Stimulated activated memory B cell treated with anti-CD40 and anti-IgM and Interleukin-4, amounts not matched to agents 10 μg/mL and 1 μg/mL and 100 μg/mL, for 72 hours (primary cell): ENCODE measurements at regions not wholly inside any gene's neighbourhood (a gene's known extent, or its start where the extent isn't known, plus 50 kb on each side); places are given as distances from the start of the nearest gene placed in this dataset.

Experiments
- ATAC-seq: fragments of 150-1000 bp; cut with Tn5 transposase; 2 replicates; pipeline ENCODE4 v1.10.0; 2021
- H3K27ac Mint-ChIP-seq: one replicate; pipeline ENCODE4 v1.8.0; 2022; ENCODE audit warnings: mild to moderate bottlenecking, mixed read lengths
- H3K27me3 Mint-ChIP-seq: one replicate; pipeline ENCODE4 v1.8.0; 2022; ENCODE audit warnings: mixed read lengths
- H3K36me3 Mint-ChIP-seq: one replicate; pipeline ENCODE4 v1.8.0; 2022; ENCODE audit warnings: mixed read lengths
- H3K4me1 Mint-ChIP-seq: one replicate; pipeline ENCODE4 v1.8.0; 2022; ENCODE audit warnings: mixed read lengths
- H3K4me3 Mint-ChIP-seq: one replicate; pipeline ENCODE4 v1.8.0; 2022; ENCODE audit warnings: mild to moderate bottlenecking, moderate library complexity, mixed read lengths
- H3K9me3 Mint-ChIP-seq: one replicate; pipeline ENCODE4 v1.8.0; 2022; ENCODE audit warnings: mixed read lengths

- no peaks in the 10 kb centered on the region for H3K9me3 Mint-ChIP-seq
- H3K27me3 Mint-ChIP-seq = peaks cover 25% of the 10 kb centered on the region
- H3K4me3 Mint-ChIP-seq = no peak overlapping the region
- H3K27ac Mint-ChIP-seq = no peak overlapping the region
- peaks cover 9% of the 10 kb centered on the region for H3K4me1 Mint-ChIP-seq
- H3K36me3 Mint-ChIP-seq = no peaks in the 10 kb centered on the region
- ATAC-seq = no peak
Measured at GRCh38 chr22:48945621-48946458, 881.8 kb downstream of the BRD1 start.

GRCh38 chr22:48944751-48945620 lies 882.7 kb downstream of the BRD1 start:
- Mint-ChIP-seq H3K9me3 (no peaks in the 10 kb centered on the region), H3K4me1 (peaks cover 3% of the 10 kb centered on the region), H3K4me3 (no peak overlapping the region), H3K36me3 (no peaks in the 10 kb centered on the region), H3K27me3 (peaks cover 22% of the 10 kb centered on the region), H3K27ac (no peak overlapping the region)
- ATAC-seq = no peak

GRCh38 chr22:48944433-48944750 lies 883.3 kb downstream of the BRD1 start:
- Mint-ChIP-seq H3K4me1 (no peaks in the 10 kb centered on the region), H3K27me3 (peaks cover 17% of the 10 kb centered on the region), H3K9me3 (no peaks in the 10 kb centered on the region), H3K4me3 (no peak overlapping the region), H3K36me3 (no peaks in the 10 kb centered on the region), H3K27ac (no peak overlapping the region)
- ATAC-seq = no peak

- Mint-ChIP-seq H3K27ac (no peak overlapping the region), H3K9me3 (no peaks in the 10 kb centered on the region), H3K4me1 (no peaks in the 10 kb centered on the region)
Measured at GRCh38 chr22:48943567-48944432, 883.9 kb downstream of the BRD1 start.

GRCh38 chr22:48942698-48943566 lies 884.7 kb downstream of the BRD1 start:
- H3K27ac Mint-ChIP-seq = no peak overlapping the region
- H3K36me3 Mint-ChIP-seq = no peaks in the 10 kb centered on the region
- peaks cover 6% of the 10 kb centered on the region for H3K27me3 Mint-ChIP-seq
- ATAC-seq = no peak
- H3K9me3 Mint-ChIP-seq = no peaks in the 10 kb centered on the region
- H3K4me3 Mint-ChIP-seq = no peak overlapping the region
- H3K4me1 Mint-ChIP-seq = no peaks in the 10 kb centered on the region

More at GRCh38 chr22:48943567-48944432, 883.9 kb downstream of the BRD1 start:
- Mint-ChIP-seq H3K4me3 (no peak overlapping the region), H3K27me3 (peaks cover 11% of the 10 kb centered on the region), H3K36me3 (no peaks in the 10 kb centered on the region)
- ATAC-seq = no peak

GRCh38 chr22:48941903-48942575 lies 885.6 kb downstream of the BRD1 start:
- no peak for ATAC-seq
- H3K27ac Mint-ChIP-seq = no peak overlapping the region
- H3K4me1 Mint-ChIP-seq = no peaks in the 10 kb centered on the region

DNA sequence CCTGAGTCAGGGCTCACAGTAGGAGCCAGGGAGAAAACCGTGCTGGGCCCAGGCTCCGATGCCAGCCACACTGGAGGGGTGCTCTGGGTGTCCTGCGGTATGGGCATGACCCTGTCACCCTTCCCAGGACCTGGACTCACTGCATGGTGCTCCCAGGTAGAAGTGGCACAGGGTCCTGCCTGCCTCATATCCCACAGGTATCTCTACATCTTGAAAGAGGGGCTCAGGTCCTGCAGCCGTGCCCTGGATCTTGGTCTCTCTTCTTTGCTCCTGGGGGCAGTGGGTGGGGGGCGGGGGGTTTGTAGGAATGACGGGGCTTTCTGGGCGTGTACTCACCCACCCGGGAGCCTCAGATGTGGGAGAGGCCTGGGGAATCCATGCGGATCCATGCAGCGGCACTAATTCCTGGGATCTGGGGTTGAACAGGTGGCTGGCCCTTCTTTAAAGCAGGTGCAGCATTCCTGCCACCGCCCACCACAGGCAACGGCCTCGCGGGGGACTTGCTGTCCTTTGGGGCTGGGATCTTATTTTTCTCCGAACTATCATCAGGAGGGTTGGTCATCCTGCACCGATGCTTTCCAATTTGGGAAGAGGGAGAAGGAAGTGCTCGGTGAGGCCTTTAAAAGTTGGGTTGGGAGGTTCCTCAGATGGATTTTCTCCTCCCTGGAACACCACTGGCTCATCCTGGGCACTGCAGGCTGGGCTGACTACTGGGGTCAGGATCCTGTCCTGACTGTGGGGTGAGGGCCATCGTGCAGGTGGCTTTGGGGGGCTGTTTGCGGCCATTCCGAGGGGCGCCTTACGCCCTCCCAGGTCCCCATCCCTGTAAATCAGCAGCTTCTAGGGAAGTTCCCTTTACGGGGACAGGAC lies 886.4 kb downstream of the BRD1 start:
- Mint-ChIP-seq H3K4me1 (no peaks in the 10 kb centered on the region), H3K36me3 (no peaks in the 10 kb centered on the region), H3K4me3 (no peak overlapping the region), H3K27ac (no peak overlapping the region), H3K9me3 (peaks cover 3% of the 10 kb centered on the region), H3K27me3 (peaks cover 6% of the 10 kb centered on the region)
- ATAC-seq = no peak

More at GRCh38 chr22:48941903-48942575, 885.6 kb downstream of the BRD1 start:
- Mint-ChIP-seq H3K9me3 (no peaks in the 10 kb centered on the region), H3K4me3 (no peak overlapping the region), H3K27me3 (peaks cover 6% of the 10 kb centered on the region), H3K36me3 (no peaks in the 10 kb centered on the region)

DNA sequence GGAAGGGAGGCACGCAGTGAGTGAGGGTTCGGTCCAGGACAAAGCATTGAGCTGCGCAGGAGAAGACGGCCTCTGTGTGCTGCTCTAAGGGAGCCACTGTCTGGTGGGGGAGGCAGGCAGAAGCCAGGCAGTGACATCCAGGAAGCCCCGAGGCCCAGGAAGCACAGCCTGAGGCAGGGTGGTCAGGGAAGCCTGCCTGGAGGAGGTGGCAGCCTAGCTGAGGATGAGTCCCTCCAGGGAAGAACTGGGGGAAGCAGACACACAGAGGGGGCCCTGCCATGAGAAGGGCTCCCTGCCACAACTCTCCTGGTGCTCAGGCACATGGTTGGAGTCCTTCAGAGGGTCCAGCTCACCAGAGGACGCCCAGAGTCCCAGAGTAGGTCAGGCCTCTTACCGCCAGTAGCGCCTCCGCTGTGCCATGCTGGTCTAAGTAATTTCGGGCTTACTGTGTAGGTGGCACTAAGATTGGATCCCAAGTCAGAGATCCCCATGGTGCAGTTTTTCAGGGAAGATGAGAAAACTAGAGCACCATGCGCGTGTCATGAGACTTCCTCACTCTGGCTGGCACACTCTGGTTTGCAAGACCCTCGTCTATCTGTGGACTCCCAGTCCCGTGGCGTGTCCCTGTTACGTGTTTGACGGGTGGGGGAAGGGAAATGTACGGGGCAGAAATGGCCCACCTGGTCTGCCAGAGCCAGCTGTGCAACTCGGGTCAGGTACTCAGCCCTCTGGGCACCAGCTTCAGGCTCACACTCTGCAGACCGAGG lies 887.2 kb downstream of the BRD1 start:
- no peaks in the 10 kb centered on the region for H3K36me3 Mint-ChIP-seq
- no peak overlapping the region for H3K4me3 Mint-ChIP-seq
- H3K9me3 Mint-ChIP-seq = peaks cover 3% of the 10 kb centered on the region
- H3K27me3 Mint-ChIP-seq = peaks cover 6% of the 10 kb centered on the region
- ATAC-seq = no peak
- H3K27ac Mint-ChIP-seq = no peak overlapping the region
- no peaks in the 10 kb centered on the region for H3K4me1 Mint-ChIP-seq

DNA sequence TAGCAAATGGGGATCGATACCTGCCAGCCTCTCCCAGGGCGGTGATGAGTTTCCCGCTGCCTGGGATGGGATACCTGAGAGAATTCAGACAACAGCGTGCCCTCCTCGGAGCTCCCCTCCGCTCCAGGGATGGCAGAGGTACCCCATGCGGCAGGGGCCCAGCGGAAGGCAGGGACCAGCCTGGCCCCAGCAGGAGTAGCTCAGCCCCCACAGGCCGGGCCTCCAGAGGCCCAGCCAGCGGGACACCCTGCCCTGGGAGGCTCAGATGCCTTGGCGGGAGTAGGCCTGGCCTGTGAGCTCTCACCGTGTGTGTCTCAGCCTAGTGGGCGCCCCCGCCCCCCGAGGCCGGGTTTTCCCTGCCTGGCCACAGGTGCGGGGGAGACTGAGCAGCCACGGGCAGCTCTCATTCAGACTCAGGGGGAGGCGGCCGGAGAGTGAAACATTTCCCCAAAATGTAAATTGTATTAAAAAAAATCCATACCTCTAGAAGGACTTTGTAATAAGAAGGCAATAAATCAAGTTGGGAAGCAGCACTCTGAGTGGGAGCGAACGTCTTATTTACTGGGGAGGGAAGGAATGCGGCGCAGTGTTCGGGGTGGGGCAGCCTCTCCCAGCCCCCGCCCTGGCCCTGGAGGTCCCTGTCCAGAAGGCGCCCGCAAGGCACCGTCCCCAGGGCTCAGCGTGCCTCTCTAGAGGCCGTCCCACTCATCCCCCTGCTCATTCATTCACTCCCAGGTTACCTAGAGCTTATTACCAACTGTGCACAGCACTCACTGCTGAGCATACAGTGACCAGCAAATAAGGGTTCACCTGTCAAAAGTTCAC lies 888.0 kb downstream of the BRD1 start:
- no peaks in the 10 kb centered on the region for H3K36me3 Mint-ChIP-seq
- H3K4me1 Mint-ChIP-seq = no peaks in the 10 kb centered on the region
- H3K9me3 Mint-ChIP-seq = peaks cover 3% of the 10 kb centered on the region
- no peak overlapping the region for H3K27ac Mint-ChIP-seq
- ATAC-seq = no peak
- no peak overlapping the region for H3K4me3 Mint-ChIP-seq
- peaks cover 6% of the 10 kb centered on the region for H3K27me3 Mint-ChIP-seq

DNA sequence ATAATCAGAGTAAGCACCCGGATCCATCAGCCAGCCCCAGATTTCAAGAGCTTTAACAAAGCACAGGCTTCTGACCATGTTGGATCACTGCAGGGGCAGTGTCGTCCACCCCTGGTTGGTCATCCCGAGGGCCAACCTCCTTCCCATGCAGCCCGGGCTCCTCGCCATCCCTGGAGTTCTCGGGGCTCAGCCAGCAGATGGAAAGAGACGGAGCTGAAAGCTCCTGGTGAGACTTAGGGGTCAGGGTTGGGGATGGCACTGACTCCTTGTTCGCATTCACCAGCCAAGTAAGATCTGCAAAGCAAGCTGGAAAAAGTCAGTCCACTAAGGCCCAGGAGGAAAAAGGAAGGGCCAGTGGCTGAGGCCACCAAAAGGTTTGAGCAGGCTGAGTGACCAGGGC lies 888.9 kb downstream of the BRD1 start:
- no peak for ATAC-seq
- H3K4me3 Mint-ChIP-seq = no peak overlapping the region
- peaks cover 9% of the 10 kb centered on the region for H3K9me3 Mint-ChIP-seq
- no peaks in the 10 kb centered on the region for H3K4me1 Mint-ChIP-seq
- no peaks in the 10 kb centered on the region for H3K36me3 Mint-ChIP-seq
- H3K27ac Mint-ChIP-seq = no peak overlapping the region
- peaks cover 6% of the 10 kb centered on the region for H3K27me3 Mint-ChIP-seq

DNA sequence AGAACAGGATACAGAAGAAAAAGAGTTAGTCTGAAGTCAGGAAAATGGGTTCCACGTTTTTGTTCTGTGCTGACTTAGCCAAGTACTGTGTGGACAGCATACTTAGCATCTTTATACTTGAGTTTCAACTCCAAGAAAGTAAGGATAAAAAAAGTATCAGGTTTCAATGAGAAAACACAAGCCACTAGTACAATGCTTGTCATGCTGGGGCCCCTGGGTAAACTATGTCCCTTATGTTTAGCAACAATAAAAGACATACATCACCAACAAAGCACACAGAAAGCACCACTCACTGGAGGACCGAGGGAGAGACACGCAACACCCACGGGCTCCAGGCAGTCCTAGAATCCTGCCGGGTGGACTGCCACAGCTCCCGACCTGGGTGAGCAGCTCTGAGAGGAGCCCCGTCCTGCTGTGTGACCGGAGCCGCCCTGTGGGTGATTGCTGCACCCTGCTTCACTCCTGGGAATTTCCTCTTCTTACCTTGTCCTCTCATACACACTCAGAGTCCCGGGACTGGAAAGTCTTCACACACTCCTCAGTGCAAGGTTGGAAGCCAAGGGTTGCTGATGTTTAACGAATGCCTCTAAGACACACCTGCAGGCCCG lies 890.5 kb downstream of the BRD1 start:
- Mint-ChIP-seq H3K4me1 (no peaks in the 10 kb centered on the region), H3K27me3 (peaks cover 6% of the 10 kb centered on the region), H3K27ac (no peak overlapping the region), H3K9me3 (peaks cover 9% of the 10 kb centered on the region), H3K36me3 (no peaks in the 10 kb centered on the region), H3K4me3 (no peak overlapping the region)
- ATAC-seq = peak; percentile 8

GRCh38 chr22:48936391-48936790 lies 891.3 kb downstream of the BRD1 start:
- ATAC-seq = no peak
- Mint-ChIP-seq H3K4me3 (no peak overlapping the region), H3K9me3 (peaks cover 9% of the 10 kb centered on the region), H3K4me1 (no peaks in the 10 kb centered on the region), H3K36me3 (no peaks in the 10 kb centered on the region), H3K27me3 (peaks cover 6% of the 10 kb centered on the region), H3K27ac (no peak overlapping the region)
